WTC11 (cell line): ENCODE measurements at regions not wholly inside any gene's neighbourhood (a gene's known extent, or its start where the extent isn't known, plus 50 kb on each side); places are given as distances from the start of the nearest gene placed in this dataset.

Experiments
- CREB1 ChIP-seq: sonication (generic); formaldehyde crosslinking; IDR thresholded peaks from 2 replicates; pipeline ENCODE4 v1.8.0; 2023; ENCODE audit warnings: mild to moderate bottlenecking, missing genetic modification reagents
- CTCF ChIP-seq: fragments of 200-600 bp; IDR thresholded peaks from 2 replicates; pipeline ENCODE4 v1.8.0; 2022; ENCODE audit warnings: antibody characterized with exemption
- JUN ChIP-seq: sonication (generic); formaldehyde crosslinking; IDR thresholded peaks from 2 replicates; pipeline ENCODE4 v1.8.0; 2023; ENCODE audit warnings: mild to moderate bottlenecking, missing genetic modification reagents
- MXD4 ChIP-seq: fragments of 250-450 bp; sonication (Bioruptor Pico); IDR thresholded peaks from 2 replicates; pipeline ENCODE4 v1.8.0; 2021; ENCODE audit warnings: mild to moderate bottlenecking, moderate library complexity, borderline replicate concordance
- NFYB ChIP-seq: sonication (generic); formaldehyde crosslinking; conservative IDR thresholded peaks from 2 replicates; pipeline ENCODE4 v1.8.0; 2022; ENCODE audit warnings: low read depth, missing genetic modification reagents
- OVOL2 ChIP-seq: fragments of 250-450 bp; sonication (Bioruptor Pico); IDR thresholded peaks from 2 replicates; pipeline ENCODE4 v1.9.0; 2021; ENCODE audit warnings: mild to moderate bottlenecking, borderline replicate concordance
- SP1 ChIP-seq: sonication (generic); formaldehyde crosslinking; conservative IDR thresholded peaks from 2 replicates; pipeline ENCODE4 v1.8.1; 2022; ENCODE audit warnings: missing genetic modification reagents
- TEAD1 ChIP-seq: sonication (generic); formaldehyde crosslinking; IDR thresholded peaks from 2 replicates; pipeline ENCODE4 v1.8.0; 2022; ENCODE audit warnings: mild to moderate bottlenecking, missing genetic modification reagents
- ZBTB43 ChIP-seq: sonication (generic); formaldehyde crosslinking; IDR thresholded peaks from 2 replicates; pipeline ENCODE4 v1.8.1; 2023; ENCODE audit warnings: mild to moderate bottlenecking, missing genetic modification reagents
- ZNF263 ChIP-seq: sonication (generic); formaldehyde crosslinking; IDR thresholded peaks from 2 replicates; pipeline ENCODE4 v1.8.1; 2022; ENCODE audit warnings: low read depth, mild to moderate bottlenecking, moderate library complexity, missing genetic modification reagents

- TF ChIP-seq TEAD1 (CRISPR knock-in tag) (no peak), MXD4 (CRISPR knock-in tag) (no peak), CTCF (no peak), CREB1 (CRISPR knock-in tag) (no peak), JUN (no peak), ZBTB43 (CRISPR knock-in tag) (no peak), ZNF263 (CRISPR knock-in tag) (no peak), NFYB (no peak), SP1 (no peak), OVOL2 (CRISPR knock-in tag) (no peak)
These were observed 211.5 kb downstream of the TMEM200A start for GRCh38 chr6:130577178-130577919.
